Suppressor macrophage treated with lipopolysaccharide for 1 hour (primary cell): ENCODE measurements at regions not wholly inside any gene's neighbourhood (a gene's known extent, or its start where the extent isn't known, plus 50 kb on each side); places are given as distances from the start of the nearest gene placed in this dataset.

ENCODE experiments used
- DNase-seq, 3 donors: peaks; one replicate each; pipeline ENCODE4 v3.0.0-alpha.2; 2020 to 2022

- no peak for DNase-seq
These were observed 97.8 kb downstream of the C16orf95 start for GRCh38 chr16:87219287-87219909.

DNA sequence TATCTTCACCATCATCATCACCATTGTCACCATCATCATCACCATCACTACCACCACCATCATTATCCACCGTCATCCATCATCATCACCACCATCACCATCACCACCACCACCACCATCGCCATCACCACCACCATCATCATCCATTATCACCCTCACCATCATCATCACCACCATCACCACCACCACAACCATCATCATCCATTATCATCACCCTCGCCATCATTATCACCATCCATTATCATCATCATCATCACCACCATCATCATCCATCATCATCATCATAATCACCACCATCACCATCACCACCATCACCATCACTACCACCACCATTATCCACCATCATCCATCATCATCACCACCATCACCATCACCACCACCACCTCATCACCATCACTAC lies 95.6 kb downstream of the C16orf95 start:
- no peak for DNase-seq

- no peak for DNase-seq
These were observed 94.9 kb downstream of the C16orf95 start for GRCh38 chr16:87222335-87222734.

DNA sequence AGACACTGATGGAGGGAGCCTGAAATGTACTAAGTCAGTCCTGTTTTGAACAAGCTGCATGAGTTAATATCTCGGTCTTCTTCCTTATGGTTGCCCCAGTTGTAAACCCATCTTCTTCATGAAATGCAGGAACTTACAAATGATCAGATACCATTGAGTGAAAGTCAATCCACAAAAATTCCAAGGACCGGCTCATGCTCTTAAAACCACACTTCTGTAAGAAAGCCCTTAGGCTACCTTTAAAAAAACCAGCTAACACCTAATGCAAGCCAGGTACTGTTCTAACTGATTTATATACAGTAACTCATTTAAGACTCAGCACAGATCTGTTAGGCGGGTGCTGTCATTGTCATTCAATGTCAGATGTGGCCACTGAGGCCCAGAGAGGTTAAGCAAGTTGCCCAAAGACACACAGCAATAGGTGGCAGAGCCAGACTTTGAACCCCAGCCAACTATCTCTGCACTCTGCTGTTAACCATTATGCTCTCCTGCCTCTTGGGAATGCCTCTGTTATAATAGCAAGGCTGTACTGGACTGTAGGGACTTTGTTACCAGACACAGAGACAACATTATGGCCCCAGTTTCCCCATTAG lies 93.4 kb downstream of the C16orf95 start:
- DNase-seq: no peak

DNA sequence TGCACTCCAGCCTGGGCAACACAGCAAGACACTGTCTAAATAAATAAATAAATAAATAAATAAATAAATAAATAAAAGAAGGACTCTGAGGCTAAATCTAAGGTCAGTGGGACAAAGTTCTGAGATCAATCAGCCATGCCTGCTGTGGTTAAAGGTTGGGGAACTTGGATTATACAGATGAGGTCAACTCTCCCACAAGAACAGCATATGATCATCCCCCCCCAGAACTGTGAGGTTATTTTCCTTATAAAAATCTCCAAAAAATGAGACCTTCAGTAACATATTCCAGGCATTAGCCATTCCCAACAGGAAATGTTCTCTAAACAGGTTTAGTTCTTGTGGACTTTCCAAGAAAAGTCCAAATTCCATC lies 90.3 kb downstream of the C16orf95 start:
- no peak for DNase-seq

- DNase-seq: no peak
These were observed 89.8 kb downstream of the C16orf95 start for GRCh38 chr16:87227296-87227951.

DNA sequence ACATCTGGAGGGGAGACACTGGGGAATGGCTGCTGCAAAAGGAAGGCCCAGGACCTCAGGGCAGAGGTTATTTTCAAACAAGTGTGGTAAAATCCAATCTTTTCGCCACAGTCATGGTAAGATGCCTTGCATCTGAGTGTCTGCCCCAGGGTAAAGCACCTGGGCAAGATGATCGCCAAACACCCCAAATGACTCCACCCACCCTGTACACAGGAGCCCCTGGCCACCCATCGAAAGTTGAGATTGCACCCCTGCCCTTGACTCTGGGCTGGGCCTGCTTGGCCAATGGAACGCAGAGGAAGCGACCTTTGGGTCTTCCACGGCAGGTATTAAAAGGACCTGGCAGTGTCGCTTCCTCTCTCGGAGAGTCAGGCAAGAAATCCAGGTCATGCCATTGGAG lies 88.8 kb downstream of the C16orf95 start:
- DNase-seq: no peak

DNA sequence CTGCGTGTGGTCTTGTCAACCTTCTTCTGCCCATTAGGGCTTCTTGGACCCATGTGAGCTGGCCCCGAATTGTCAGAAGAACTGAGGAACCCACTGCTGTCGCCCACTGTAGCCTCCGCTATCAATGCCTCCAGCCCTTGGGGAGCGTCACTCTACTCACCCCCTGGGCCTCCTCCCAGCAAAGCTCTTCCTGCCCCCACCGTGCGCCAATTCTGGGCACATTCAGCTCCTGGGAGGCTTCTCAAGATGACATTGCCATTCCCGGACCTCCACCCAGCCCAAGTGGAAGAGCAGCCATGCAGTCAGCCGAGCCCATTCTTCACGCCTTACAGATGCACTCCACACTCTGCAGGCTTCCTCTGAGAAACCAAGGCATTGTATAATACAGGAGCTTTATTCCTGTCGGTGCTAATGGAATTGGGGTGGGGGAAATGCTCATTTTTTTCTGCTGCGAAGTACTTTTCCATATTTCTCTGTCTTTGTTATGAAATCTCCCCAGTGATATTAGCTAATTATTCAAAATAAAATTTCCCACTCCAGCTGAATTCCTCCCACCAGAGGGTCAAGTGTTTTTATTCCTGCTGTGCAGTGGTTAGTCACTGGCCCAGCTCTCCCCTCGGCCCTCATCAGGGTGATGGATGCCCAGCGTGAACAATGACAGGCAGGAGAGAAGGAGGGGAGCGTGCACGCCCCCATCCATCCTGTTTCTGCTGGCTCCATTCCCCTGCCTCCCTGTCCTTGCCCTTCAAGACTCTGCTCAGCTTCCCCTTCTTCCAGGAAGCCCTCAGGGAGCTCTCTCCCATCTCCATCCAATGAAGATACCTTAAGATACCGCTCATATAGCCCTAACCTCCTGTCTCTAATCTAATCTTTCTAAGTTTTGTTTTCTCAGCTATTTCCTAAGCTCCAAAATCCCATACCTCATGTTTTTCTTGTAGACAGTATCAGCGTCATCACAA lies 87.7 kb downstream of the C16orf95 start:
- no peak for DNase-seq

GRCh38 chr16:87230571-87230970 lies 86.6 kb downstream of the C16orf95 start:
- DNase-seq: no peak

GRCh38 chr16:87231295-87231694 lies 85.9 kb downstream of the C16orf95 start:
- no peak for DNase-seq

DNA sequence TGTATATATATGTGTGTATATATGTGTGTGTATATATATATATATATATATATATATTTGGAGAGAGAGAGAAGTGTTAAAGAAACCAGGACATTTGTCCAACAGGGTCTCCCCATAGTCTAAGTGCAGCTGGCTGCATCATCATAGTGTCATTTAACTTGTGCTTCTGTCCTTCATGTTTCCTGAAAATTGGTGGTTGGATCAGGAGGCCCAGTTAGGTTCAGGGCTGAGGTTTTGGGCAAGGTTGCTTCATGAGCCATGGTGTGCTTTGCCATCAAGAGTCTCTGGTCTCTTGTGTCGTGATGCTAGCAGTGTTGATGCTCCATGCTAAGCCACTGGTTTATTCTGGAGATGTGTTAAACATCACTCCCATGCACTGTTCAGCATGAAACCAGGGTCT lies 85.3 kb downstream of the C16orf95 start:
- DNase-seq: no peak

DNA sequence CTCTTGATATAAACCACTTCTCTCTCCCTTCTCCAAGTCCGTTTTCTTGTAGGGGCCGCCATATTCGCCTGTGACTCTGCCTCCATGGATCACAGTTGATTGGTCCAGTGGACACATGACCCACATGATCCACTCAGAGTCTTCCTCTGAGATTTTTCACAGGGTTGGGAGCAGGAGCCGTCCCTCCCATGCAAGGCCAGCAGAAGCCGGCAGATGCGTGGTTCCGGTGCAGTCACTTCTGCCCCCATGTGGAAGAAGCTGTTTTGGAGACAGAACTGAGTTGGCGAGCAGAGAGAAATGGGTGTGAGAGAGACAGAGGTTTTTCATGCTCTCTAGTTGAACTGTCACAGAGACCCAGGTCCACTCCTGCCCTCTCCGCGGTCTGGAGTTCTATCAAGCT lies 83.3 kb downstream of the C16orf95 start:
- peak in 1 of 3 donors; percentile 1 for DNase-seq

DNA sequence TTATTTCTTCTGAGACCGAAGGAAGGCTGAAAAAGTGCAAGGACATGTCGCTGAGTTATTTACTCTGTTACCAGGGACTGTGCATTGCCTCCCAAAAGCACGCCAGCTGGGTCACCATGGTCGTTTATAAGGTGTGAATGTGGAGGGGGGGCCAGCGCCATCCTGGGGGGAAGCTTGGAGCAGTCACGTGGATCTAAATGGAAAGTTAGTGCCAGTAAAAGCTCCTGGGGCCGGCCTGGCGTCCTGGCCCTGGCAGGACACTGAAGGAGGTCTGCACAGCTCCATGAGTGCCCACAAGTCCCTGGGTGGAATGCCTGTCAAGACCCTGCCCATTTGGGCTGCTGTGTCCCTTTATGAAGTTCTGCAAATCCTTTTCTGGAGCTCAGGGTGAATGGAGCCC lies 82.6 kb downstream of the C16orf95 start:
- DNase-seq: no peak

GRCh38 chr16:87235810-87236515 lies 81.2 kb downstream of the C16orf95 start:
- DNase-seq: peak in 2 of 3 donors; percentile 2 to 6

GRCh38 chr16:87236516-87237115 lies 80.6 kb downstream of the C16orf95 start:
- DNase-seq: no peak

GRCh38 chr16:87238361-87238715 lies 78.9 kb downstream of the C16orf95 start:
- DNase-seq: no peak

GRCh38 chr16:87239545-87239944 lies 77.6 kb downstream of the C16orf95 start:
- no peak for DNase-seq

GRCh38 chr16:87240211-87241136 lies 76.7 kb downstream of the C16orf95 start:
- DNase-seq: no peak

DNA sequence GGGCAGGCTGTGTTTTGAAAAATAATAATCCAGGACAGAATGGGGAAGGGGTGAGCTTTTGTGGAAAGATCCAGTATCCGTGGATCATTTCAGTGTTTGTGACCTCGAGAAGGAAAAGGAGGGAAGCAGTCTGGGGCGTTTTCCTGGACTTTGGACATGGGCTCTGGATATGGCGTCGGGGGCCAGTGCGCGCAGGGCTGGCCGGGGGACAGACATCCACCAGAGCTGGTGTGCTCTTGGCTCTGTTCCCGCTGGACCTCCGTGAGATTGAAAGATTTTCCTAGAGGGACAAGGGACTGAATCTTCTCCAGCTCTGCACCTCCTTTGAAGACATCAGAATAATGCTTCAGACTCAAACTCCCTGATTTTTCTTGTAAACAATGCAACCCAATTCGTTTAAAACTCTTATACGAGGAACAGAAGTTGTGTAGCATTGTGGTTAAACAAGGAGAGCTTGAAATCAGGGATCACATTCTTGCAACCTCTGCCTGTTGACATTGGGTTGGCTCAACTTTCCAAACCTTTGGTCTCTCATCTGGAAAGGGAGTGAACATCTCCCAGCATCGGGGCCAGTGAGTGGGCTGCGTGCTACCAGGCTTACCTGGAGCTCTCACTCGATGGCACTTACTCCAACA lies 75.9 kb downstream of the C16orf95 start:
- no peak for DNase-seq

DNA sequence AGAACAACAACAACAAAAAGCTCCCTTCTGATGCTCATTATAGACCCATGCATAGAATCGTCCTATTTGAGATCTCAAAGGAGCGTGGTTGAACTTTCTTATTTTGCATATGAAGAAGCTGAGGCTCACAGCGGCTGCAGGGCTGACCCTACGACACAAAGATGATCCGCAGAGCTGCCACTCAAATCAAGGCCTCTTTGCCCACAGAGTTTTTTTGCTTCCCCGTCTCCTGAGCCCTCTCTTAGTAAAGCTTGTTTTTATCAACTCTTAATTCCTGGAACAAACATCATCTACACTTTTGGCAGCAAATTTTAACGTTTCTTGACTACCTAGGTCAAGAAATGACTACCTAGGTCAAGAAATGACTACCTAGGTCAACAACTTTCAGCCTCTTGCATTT lies 73.7 kb downstream of the C16orf95 start:
- DNase-seq: no peak
